ENCODE measurements at regions not wholly inside any gene's neighbourhood (a gene's known extent, or its start where the extent isn't known, plus 50 kb on each side); places are given as distances from the start of the nearest gene placed in this dataset.

DNA sequence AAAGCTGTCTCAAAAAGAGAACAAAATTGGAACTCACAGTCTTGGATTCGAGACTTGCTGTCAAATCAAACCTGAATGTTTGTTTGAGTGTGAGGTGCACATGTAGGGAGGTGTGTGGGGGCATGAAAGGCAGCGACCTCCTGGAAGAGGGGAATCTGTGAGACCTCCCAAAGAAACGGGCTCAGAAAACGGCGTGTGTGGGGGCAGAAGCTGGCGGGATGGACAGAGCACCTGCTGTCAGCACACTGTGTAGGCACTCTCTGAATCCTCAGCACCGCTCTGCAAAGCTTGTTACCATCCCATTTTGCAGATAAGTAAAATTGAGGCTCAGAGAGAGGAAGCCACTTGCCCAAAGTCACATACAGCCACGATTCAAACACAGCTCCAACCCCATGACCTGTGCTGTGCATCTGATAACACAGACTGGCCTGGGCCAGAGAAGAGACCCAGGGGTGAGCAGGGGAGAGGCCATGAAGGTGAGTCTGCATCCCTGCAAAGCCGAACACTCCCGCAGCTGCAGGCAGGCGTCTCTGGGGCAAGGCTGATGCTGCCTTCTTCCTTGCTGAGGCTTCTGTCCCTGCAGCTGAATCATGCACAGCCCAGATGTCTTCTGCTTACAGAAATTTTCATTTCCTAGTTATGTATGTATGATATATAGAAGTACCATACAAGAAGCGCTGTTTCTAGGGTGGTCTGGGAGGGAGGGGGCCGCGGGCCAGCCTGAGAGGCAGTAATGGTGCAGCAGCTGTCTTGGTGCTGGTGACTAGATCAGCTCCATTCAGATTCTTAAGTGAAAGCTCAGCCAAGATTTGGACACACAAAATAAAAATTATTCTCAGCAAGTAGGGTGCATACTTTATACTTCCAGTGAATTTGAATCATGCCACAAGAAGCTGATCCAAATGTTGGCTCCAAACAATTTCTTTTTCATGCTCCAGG lies 67.3 kb upstream of the SHISAL1 start:
- POLR2A ChIA-PET: no interaction called here
- Histone ChIP-seq H3K27ac (ENCODE audit: control insufficient read depth, insufficient read depth) (no peak overlapping the region), H3K4me2 (ENCODE audit: control insufficient read depth, insufficient read depth) (no peak overlapping the region), H3K4me1 (ENCODE audit: control insufficient read depth, insufficient read depth, low read length) (no peaks in the 10 kb centered on the region), H3K9ac (ENCODE audit: control insufficient read depth, insufficient read depth, low read length) (no peak overlapping the region), H3K79me2 (ENCODE audit: control insufficient read depth, insufficient read depth, low read length) (no peaks in the 10 kb centered on the region), H3K4me3 (no peak overlapping the region), H3K27me3 (replicated peaks in 1 of 2; ENCODE audit: control insufficient read depth in 2 of 2, insufficient read depth in 2 of 2, low read length in 1 of 2) (peaks cover 0 to 5% of the 10 kb centered on the region in 2 experiments; a peak in 3 of 4 replicates), H2AFZ (ENCODE audit: control insufficient read depth, low read depth, low read length) (no peak overlapping the region), H3K9me3 (replicated peaks; ENCODE audit: control insufficient read depth, insufficient read depth, low read length) (no peaks in the 10 kb centered on the region; the same call in 2 of the 3 replicates), H4K20me1 (ENCODE audit: control insufficient read depth, insufficient read depth) (no peaks in the 10 kb centered on the region), H3K36me3 (ENCODE audit: control insufficient read depth in 2 of 2, insufficient read depth in 2 of 2, low read length in 1 of 2) (no peaks in the 10 kb centered on the region)
- intact Hi-C loops (cut with micrococcal nuclease; ENCODE audit: unreplicated experiment): no loop called here
- RAD21 ChIA-PET (ENCODE audit: unreplicated experiment): interaction anchor here (0.6 kb wide), 1 partner anchor 1264 kb away, joined by 3 read pairs; no protein-coding TSS in a partner anchor
- no TSS peak for BruUV-seq (replicated peaks)
- no peak for TF ChIP-seq EGR1 (IDR thresholded peaks at IDR 0.05; ENCODE audit: borderline replicate concordance in 1 of 2, low read depth in 2 of 2, low read length in 2 of 2)
- TF ChIP-seq NFXL1 (IDR thresholded peaks at IDR 0.05; ENCODE audit: borderline replicate concordance): no peak
- TF ChIP-seq, protein P1, sequence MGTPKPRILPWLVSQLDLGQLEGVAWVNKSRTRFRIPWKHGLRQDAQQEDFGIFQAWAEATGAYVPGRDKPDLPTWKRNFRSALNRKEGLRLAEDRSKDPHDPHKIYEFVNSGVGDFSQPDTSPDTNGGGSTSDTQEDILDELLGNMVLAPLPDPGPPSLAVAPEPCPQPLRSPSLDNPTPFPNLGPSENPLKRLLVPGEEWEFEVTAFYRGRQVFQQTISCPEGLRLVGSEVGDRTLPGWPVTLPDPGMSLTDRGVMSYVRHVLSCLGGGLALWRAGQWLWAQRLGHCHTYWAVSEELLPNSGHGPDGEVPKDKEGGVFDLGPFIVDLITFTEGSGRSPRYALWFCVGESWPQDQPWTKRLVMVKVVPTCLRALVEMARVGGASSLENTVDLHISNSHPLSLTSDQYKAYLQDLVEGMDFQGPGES (IDR thresholded peaks at IDR 0.05): no peak
- TF ChIP-seq, protein P2, sequence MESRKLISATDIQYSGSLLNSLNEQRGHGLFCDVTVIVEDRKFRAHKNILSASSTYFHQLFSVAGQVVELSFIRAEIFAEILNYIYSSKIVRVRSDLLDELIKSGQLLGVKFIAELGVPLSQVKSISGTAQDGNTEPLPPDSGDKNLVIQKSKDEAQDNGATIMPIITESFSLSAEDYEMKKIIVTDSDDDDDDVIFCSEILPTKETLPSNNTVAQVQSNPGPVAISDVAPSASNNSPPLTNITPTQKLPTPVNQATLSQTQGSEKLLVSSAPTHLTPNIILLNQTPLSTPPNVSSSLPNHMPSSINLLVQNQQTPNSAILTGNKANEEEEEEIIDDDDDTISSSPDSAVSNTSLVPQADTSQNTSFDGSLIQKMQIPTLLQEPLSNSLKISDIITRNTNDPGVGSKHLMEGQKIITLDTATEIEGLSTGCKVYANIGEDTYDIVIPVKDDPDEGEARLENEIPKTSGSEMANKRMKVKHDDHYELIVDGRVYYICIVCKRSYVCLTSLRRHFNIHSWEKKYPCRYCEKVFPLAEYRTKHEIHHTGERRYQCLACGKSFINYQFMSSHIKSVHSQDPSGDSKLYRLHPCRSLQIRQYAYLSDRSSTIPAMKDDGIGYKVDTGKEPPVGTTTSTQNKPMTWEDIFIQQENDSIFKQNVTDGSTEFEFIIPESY (IDR thresholded peaks at IDR 0.05): no peak
- TF ChIP-seq ZZZ3 (IDR thresholded peaks at IDR 0.05; ENCODE audit: control insufficient read depth, insufficient read length, low read depth): no peak
- no peak for TF ChIP-seq SUZ12 (IDR thresholded peaks at IDR 0.05; ENCODE audit: unreplicated experiment)
- 11% methylated on average over 14 of the region's 14 CpGs for WGBS (ENCODE audit: insufficient coverage, insufficient replicate concordance, low lambda C conversion rate, missing lambda C conversion rate)
- DNase-seq (ENCODE audit: low read depth, low spot score) (no peak), ATAC-seq (no peak), FAIRE-seq (no peak)
- in situ Hi-C loops (cut with MboI): no loop called here
- SMC1A ChIA-PET (ENCODE audit: uncharacterized antibody, unreplicated experiment): no interaction called here
- CTCF ChIA-PET: no interaction called here

All from GM12878 (cell line).